IMR-90 (cell line): ENCODE measurements at regions not wholly inside any gene's neighbourhood (a gene's known extent, or its start where the extent isn't known, plus 50 kb on each side); places are given as distances from the start of the nearest gene placed in this dataset.

Experiments
- ATAC-seq: fragments of 200-7000 bp; cut with Tn5 transposase; 2 replicates; pipeline ENCODE4 v1.9.1; 2020; ENCODE audit warnings: low read depth, mild to moderate bottlenecking, moderate library complexity
- BruUV-seq: library from RNA; stranded (reverse); fragments of 400-500 nt; replicated peaks from 2 replicates; lab custom pipeline; 2021; lab: Mats Ljungman, UMichigan
- CTCF ChIA-PET: fragments of 300-600 bp; formaldehyde crosslinking; extraction: SDS; loops from one replicate; lab custom pipeline; 2021; ENCODE audit warnings: antibody characterized with exemption; lab: Yijun Ruan, JAX
- POLR2A ChIA-PET: fragments of 300-600 bp; sonication (Branson Sonifier 250); formaldehyde crosslinking; loops from one replicate; lab custom pipeline; 2022; ENCODE audit warnings: antibody characterized with exemption; ENCODE audit not compliant: unreplicated experiment; lab: Charles Lee
- DNase-seq: peaks from one replicate; pipeline ENCODE4 v3.0.0; 2013
- H2AFZ ChIP-seq: replicated peaks from 2 replicates; pipeline ENCODE3; 2013; ENCODE audit warnings: low read length, mild to moderate bottlenecking; ENCODE audit not compliant: poor library complexity
- H2AK5ac ChIP-seq: 2 replicates; pipeline ENCODE4 v1.6.1; 2013; ENCODE audit warnings: low read depth, low read length, inconsistent platforms
- H2AK9ac ChIP-seq: replicated peaks from 2 replicates; pipeline ENCODE3; 2013; ENCODE audit warnings: mild to moderate bottlenecking, low read depth, low read length, moderate library complexity; ENCODE audit not compliant: poor library complexity
- H2BK120ac ChIP-seq: 2 replicates; pipeline ENCODE4 v1.6.1; 2013; ENCODE audit warnings: low read depth, low read length, inconsistent platforms
- H2BK15ac ChIP-seq: 3 replicates; pipeline ENCODE4 v1.6.1; 2013; ENCODE audit warnings: low read depth, low read length, inconsistent platforms
- H2BK20ac ChIP-seq: 2 replicates; pipeline ENCODE4 v1.6.1; 2013; ENCODE audit warnings: low read depth, mild to moderate bottlenecking, inconsistent platforms, low read length, moderate library complexity
- H2BK5ac ChIP-seq: 2 replicates; pipeline ENCODE4 v1.6.1; 2013; ENCODE audit warnings: mild to moderate bottlenecking, low read depth, low read length, inconsistent platforms; ENCODE audit not compliant: poor library complexity, severe bottlenecking
- H3K14ac ChIP-seq: replicated peaks from 2 replicates; pipeline ENCODE4 v1.6.1; 2013; ENCODE audit warnings: low read depth, low read length, inconsistent platforms
- H3K18ac ChIP-seq: 2 replicates; pipeline ENCODE4 v1.6.1; 2013; ENCODE audit warnings: low read depth, low read length, control low read depth
- H3K23ac ChIP-seq: 2 replicates; pipeline ENCODE4 v1.6.1; 2013; ENCODE audit warnings: low read depth, low read length, inconsistent platforms
- H3K27ac ChIP-seq: 2 replicates; pipeline ENCODE4 v1.5.1; 2013; ENCODE audit warnings: mild to moderate bottlenecking, control low read depth, low read length; ENCODE audit not compliant: insufficient read depth
- H3K27me3 ChIP-seq: 2 replicates; pipeline ENCODE4 v1.6.1; 2013; ENCODE audit warnings: low read length; ENCODE audit not compliant: control insufficient read depth, insufficient read depth
- H3K36me3 ChIP-seq: 2 replicates; pipeline ENCODE4 v1.6.1; 2013; ENCODE audit warnings: low read length, mixed read lengths; ENCODE audit not compliant: control insufficient read depth, insufficient read depth
- H3K4ac ChIP-seq: 2 replicates; pipeline ENCODE4 v1.6.1; 2013; ENCODE audit warnings: low read depth, low read length, inconsistent platforms
- H3K4me1 ChIP-seq: 2 replicates; pipeline ENCODE4 v1.6.1; 2013; ENCODE audit warnings: low read length, mixed read lengths; ENCODE audit not compliant: control insufficient read depth, insufficient read depth
- H3K4me2 ChIP-seq: 2 replicates; pipeline ENCODE4 v1.6.1; 2013; ENCODE audit warnings: low read depth, mild to moderate bottlenecking, control low read depth, low read length, moderate library complexity
- H3K4me3 ChIP-seq: 2 replicates; pipeline ENCODE4 v1.5.1; 2013; ENCODE audit warnings: low read depth, mild to moderate bottlenecking, control low read depth, low read length, moderate library complexity; ENCODE audit not compliant: insufficient read depth
- H3K56ac ChIP-seq: 2 replicates; pipeline ENCODE4 v1.6.1; 2013; ENCODE audit warnings: low read length, inconsistent platforms; ENCODE audit not compliant: insufficient read depth; ENCODE audit errors: extremely low read depth
- H3K79me1 ChIP-seq, 2 experiments: 2 replicates each; pipeline ENCODE4 v1.6.1; 2013; ENCODE audit warnings: low read length in 2 of 2, inconsistent platforms in 1 of 2, low read depth in 1 of 2
- H3K9ac ChIP-seq: 2 replicates; pipeline ENCODE4 v1.6.1; 2013; ENCODE audit warnings: low read depth, low read length, control low read depth
- H3K9me1 ChIP-seq: 2 replicates; pipeline ENCODE4 v1.6.1; 2013; ENCODE audit warnings: low read length, inconsistent platforms; ENCODE audit not compliant: insufficient read depth
- H3K9me3 ChIP-seq: 2 replicates; pipeline ENCODE4 v1.6.1; 2013; ENCODE audit warnings: low read length; ENCODE audit not compliant: control insufficient read depth, insufficient read depth
- H4K20me1 ChIP-seq: 2 replicates; pipeline ENCODE4 v1.6.1; 2013; ENCODE audit warnings: low read length, inconsistent platforms; ENCODE audit not compliant: insufficient read depth
- H4K5ac ChIP-seq: 2 replicates; pipeline ENCODE4 v1.6.1; 2013; ENCODE audit warnings: mild to moderate bottlenecking, low read depth, low read length, control low read depth
- H4K8ac ChIP-seq, 2 experiments: 2 replicates each; pipeline ENCODE4 v1.6.1; 2013; ENCODE audit warnings: low read depth in 2 of 2, low read length in 2 of 2, control low read depth in 1 of 2, inconsistent platforms in 1 of 2
- H4K91ac ChIP-seq: 2 replicates; pipeline ENCODE4 v1.6.1; 2013; ENCODE audit warnings: low read depth, low read length, inconsistent platforms; ENCODE audit not compliant: insufficient read depth
- BHLHE40 ChIP-seq: fragments of 150-350 bp; IDR thresholded peaks from 2 replicates; pipeline ENCODE4 v1.6.1; 2016; ENCODE audit warnings: mild to moderate bottlenecking, low read depth, low read length
- CEBPB ChIP-seq: IDR thresholded peaks from 2 replicates; pipeline ENCODE4 v1.6.1; 2012; ENCODE audit warnings: low read depth, low read length, improper control_type of control experiment
- CHD1 ChIP-seq: IDR thresholded peaks from 2 replicates; pipeline ENCODE4 v1.6.1; 2012; ENCODE audit warnings: low read depth, low read length, improper control_type of control experiment
- CTCF ChIP-seq: conservative IDR thresholded peaks from 2 replicates; pipeline ENCODE4 v1.5.1; 2012; ENCODE audit warnings: mild to moderate bottlenecking, low read depth, low read length, improper control_type of control experiment
- ELK1 ChIP-seq: fragments of 150-350 bp; IDR thresholded peaks from 2 replicates; pipeline ENCODE4 v1.6.1; 2016; ENCODE audit warnings: low read depth, mild to moderate bottlenecking, low read length, moderate library complexity, borderline replicate concordance
- FOS ChIP-seq: fragments of 150-350 bp; IDR thresholded peaks from 2 replicates; pipeline ENCODE4 v1.6.1; 2016; ENCODE audit warnings: low read depth, low read length
- MAFK ChIP-seq: IDR thresholded peaks from 2 replicates; pipeline ENCODE4 v1.6.1; 2012; ENCODE audit warnings: low read depth, low read length, improper control_type of control experiment
- MAZ ChIP-seq: IDR thresholded peaks from 2 replicates; pipeline ENCODE4 v1.6.1; 2012; ENCODE audit warnings: low read depth, mild to moderate bottlenecking, low read length, improper control_type of control experiment, moderate library complexity, borderline replicate concordance
- MXI1 ChIP-seq: IDR thresholded peaks from 2 replicates; pipeline ENCODE4 v1.6.1; 2012; ENCODE audit warnings: low read depth, mild to moderate bottlenecking, low read length, moderate library complexity, borderline replicate concordance
- NFE2L2 ChIP-seq: fragments of 150-350 bp; IDR thresholded peaks from 2 replicates; pipeline ENCODE4 v1.6.1; 2016; ENCODE audit warnings: low read depth, mild to moderate bottlenecking, low read length
- POLR2A ChIP-seq: IDR thresholded peaks from 2 replicates; pipeline ENCODE4 v1.6.1; 2012; ENCODE audit warnings: mild to moderate bottlenecking, low read depth, low read length
- RAD21 ChIP-seq: IDR thresholded peaks from 2 replicates; pipeline ENCODE4 v1.6.1; 2012; ENCODE audit warnings: low read length, improper control_type of control experiment
- RCOR1 ChIP-seq: IDR thresholded peaks from 2 replicates; pipeline ENCODE4 v1.6.1; 2012; ENCODE audit warnings: mild to moderate bottlenecking, low read length, improper control_type of control experiment; ENCODE audit not compliant: insufficient replicate concordance
- RFX5 ChIP-seq: IDR thresholded peaks from 2 replicates; pipeline ENCODE4 v1.8.0; 2012; ENCODE audit warnings: low read depth, mild to moderate bottlenecking, low read length, moderate library complexity
- SMC3 ChIP-seq: fragments of 150-350 bp; IDR thresholded peaks from 2 replicates; pipeline ENCODE4 v1.6.1; 2016; ENCODE audit warnings: low read depth, mild to moderate bottlenecking, antibody characterized with exemption, low read length, moderate library complexity
- USF2 ChIP-seq: fragments of 150-350 bp; IDR thresholded peaks from 2 replicates; pipeline ENCODE4 v1.6.1; 2017; ENCODE audit warnings: mild to moderate bottlenecking, antibody characterized with exemption, low read length, low read depth
- WGBS, 2 experiments: methylation state at CpG; one replicate each; pipeline versions ENCODE4 v1.1.5 to v1.1.7; 2013; ENCODE audit warnings: missing lambda C conversion rate in 2 of 2; ENCODE audit not compliant: insufficient read length in 1 of 2; ENCODE audit errors: extremely low coverage in 2 of 2; 5-methylcytosine and 5-hydroxymethylcytosine counted together
- dilution Hi-C: fragments of 300-500 bp; cut with HindIII; formaldehyde crosslinking; loops from one replicate; pipeline ENCODE4 v1.14.3; 2018; ENCODE audit warnings: low sequenced_read_pairs; ENCODE audit not compliant: unreplicated experiment
- in situ Hi-C: fragments of 300-500 bp; cut with MboI; formaldehyde crosslinking; loops from 3 replicates; pipeline ENCODE4 v1.14.3; 2019; ENCODE audit warnings: low sequenced_read_pairs, inconsistent platforms, mixed read lengths
- intact Hi-C: fragments of 100-400 bp; cut with micrococcal nuclease; formaldehyde crosslinking; loops from 2 replicates; pipeline ENCODE4 v1.10.0; 2022

- no peaks in the 10 kb centered on the region for H4K20me1 ChIP-seq
- no peaks in the 10 kb centered on the region for H3K9me1 ChIP-seq
- ATAC-seq (no peak), DNase-seq (no peak)
- H3K27me3 ChIP-seq = no peaks in the 10 kb centered on the region
- no CpG with 5 or more reads among the region's 10 CpGs for WGBS, 2 experiments
- no peak overlapping the region for H4K8ac ChIP-seq
- H3K18ac ChIP-seq = no peak overlapping the region
- no peaks in the 10 kb centered on the region for H3K9me3 ChIP-seq
- CTCF ChIA-PET = interaction anchor here (0.6 kb wide), 1 partner anchor 1469 kb away, joined by 3 read pairs; no protein-coding TSS in a partner anchor
- no peaks in the 10 kb centered on the region for H3K79me1 ChIP-seq
- H3K4me1 ChIP-seq = no peaks in the 10 kb centered on the region
- H2BK20ac ChIP-seq = no peak overlapping the region
- no peak overlapping the region for H4K91ac ChIP-seq
- H3K4me3 ChIP-seq = no peak overlapping the region
- in situ Hi-C loops (no loop called here), dilution Hi-C loops (no loop called here), intact Hi-C loops (no loop called here)
- no peak overlapping the region for H2AFZ ChIP-seq
- TF ChIP-seq BHLHE40 (no peak), RCOR1 (no peak), CHD1 (no peak), CTCF (no peak), MAZ (no peak), MAFK (no peak), FOS (no peak), USF2 (no peak), MXI1 (no peak), POLR2A (no peak), SMC3 (no peak), RFX5 (no peak), ELK1 (no peak), CEBPB (no peak), NFE2L2 (no peak), RAD21 (no peak)
- no peak overlapping the region for H3K27ac ChIP-seq
- no peak overlapping the region for H2BK15ac ChIP-seq
- no peak overlapping the region for H2AK9ac ChIP-seq
- no peak overlapping the region for H3K4me2 ChIP-seq
- H3K14ac ChIP-seq = no peak overlapping the region
- no peak overlapping the region for H2BK5ac ChIP-seq
- H4K5ac ChIP-seq = no peak overlapping the region
- no peak overlapping the region for H2AK5ac ChIP-seq
- POLR2A ChIA-PET = no interaction called here
- no peak overlapping the region for H3K4ac ChIP-seq
- no peak overlapping the region for H3K9ac ChIP-seq
- H2BK120ac ChIP-seq = no peak overlapping the region
- H3K23ac ChIP-seq = no peak overlapping the region
- BruUV-seq = no TSS peak
- H3K56ac ChIP-seq = no peak overlapping the region
- no peaks in the 10 kb centered on the region for H3K36me3 ChIP-seq
Measured at GRCh38 chr2:121917143-121917542, 161.7 kb downstream of the TSN start.
